K562 (cell line): ENCODE measurements at regions not wholly inside any gene's neighbourhood (a gene's known extent, or its start where the extent isn't known, plus 50 kb on each side); places are given as distances from the start of the nearest gene placed in this dataset.

Experiments used
- SIN3A ChIP-seq, 2 experiments: fragments of 150-350 bp in 1 of 2; IDR thresholded peaks; 2 replicates each; pipeline ENCODE4 v1.6.1; 2011 to 2016; ENCODE audit warnings: borderline replicate concordance in 2 of 2, low read depth in 2 of 2, low read length in 2 of 2, mild to moderate bottlenecking in 2 of 2, moderate library complexity in 2 of 2; ENCODE audit not compliant: control insufficient read depth in 1 of 2
- SP1 ChIP-seq: sonication (generic); formaldehyde crosslinking; IDR thresholded peaks from 2 replicates; pipeline ENCODE4 v1.8.1; 2022; ENCODE audit warnings: mild to moderate bottlenecking, missing genetic modification reagents
- TF ChIP-seq, protein P1 (sequence below), 3 experiments: IDR thresholded peaks in 2 of 3; conservative IDR thresholded peaks in 1 of 3; 2 replicates each; pipeline ENCODE4 v1.5.1; 2011 to 2012; ENCODE audit warnings: low read length in 3 of 3, mild to moderate bottlenecking in 3 of 3, control low read depth in 2 of 3, improper control_type of control experiment in 1 of 3, inconsistent platforms in 1 of 3, low read depth in 1 of 3, mixed read lengths in 1 of 3, moderate library complexity in 1 of 3; ENCODE audit not compliant: insufficient read depth in 2 of 3

DNA sequence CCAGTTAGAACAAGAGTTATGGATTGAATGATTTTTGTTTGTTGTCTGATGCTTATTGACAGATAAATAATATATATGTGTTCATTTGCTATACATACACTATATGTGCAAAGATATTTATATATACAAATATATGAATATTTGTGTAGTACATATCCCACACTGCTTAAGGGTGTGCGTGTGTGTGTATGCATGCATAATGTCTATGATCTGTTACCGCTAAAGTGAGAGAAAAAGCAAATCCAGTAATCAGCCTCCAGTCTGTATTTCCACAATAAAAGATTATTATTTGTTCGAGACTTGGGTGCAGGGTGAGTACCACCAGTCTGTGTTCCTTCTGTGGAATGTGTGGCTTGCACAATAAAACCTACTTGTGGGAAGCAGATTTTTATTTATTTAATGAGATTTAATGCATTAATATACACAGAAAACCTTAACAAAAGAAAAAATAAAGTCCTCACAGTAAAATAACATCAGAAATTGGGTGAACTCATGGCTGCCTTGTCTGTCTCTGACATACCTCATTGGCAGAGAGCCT lies 366.0 kb upstream of the TBL1XR1 start:
- TF ChIP-seq SIN3A (IDR thresholded peaks at IDR 0.05; ENCODE audit: borderline replicate concordance in 2 of 2, control insufficient read depth in 1 of 2, low read depth in 2 of 2, low read length in 2 of 2) (no peak), SP1 (CRISPR knock-in tag) (no peak)
- TF ChIP-seq, protein P1, sequence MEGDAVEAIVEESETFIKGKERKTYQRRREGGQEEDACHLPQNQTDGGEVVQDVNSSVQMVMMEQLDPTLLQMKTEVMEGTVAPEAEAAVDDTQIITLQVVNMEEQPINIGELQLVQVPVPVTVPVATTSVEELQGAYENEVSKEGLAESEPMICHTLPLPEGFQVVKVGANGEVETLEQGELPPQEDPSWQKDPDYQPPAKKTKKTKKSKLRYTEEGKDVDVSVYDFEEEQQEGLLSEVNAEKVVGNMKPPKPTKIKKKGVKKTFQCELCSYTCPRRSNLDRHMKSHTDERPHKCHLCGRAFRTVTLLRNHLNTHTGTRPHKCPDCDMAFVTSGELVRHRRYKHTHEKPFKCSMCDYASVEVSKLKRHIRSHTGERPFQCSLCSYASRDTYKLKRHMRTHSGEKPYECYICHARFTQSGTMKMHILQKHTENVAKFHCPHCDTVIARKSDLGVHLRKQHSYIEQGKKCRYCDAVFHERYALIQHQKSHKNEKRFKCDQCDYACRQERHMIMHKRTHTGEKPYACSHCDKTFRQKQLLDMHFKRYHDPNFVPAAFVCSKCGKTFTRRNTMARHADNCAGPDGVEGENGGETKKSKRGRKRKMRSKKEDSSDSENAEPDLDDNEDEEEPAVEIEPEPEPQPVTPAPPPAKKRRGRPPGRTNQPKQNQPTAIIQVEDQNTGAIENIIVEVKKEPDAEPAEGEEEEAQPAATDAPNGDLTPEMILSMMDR (IDR thresholded peaks at IDR 0.05 in 2 of 3, conservative IDR thresholded peaks at IDR 0.05 in 1 of 3; ENCODE audit: insufficient read depth in 2 of 3, low read depth in 1 of 3, low read length in 3 of 3), result no peak
